MCF 10A (cell line): ENCODE measurements at regions not wholly inside any gene's neighbourhood (a gene's known extent, or its start where the extent isn't known, plus 50 kb on each side); places are given as distances from the start of the nearest gene placed in this dataset.

Experiments used
- BruUV-seq: library from RNA; stranded (reverse); fragments of 400-500 nt; replicated peaks from 2 replicates; lab custom pipeline; 2021; lab: Mats Ljungman, UMichigan
- CTCF ChIA-PET: fragments of 300-600 bp; sonication (Branson Sonifier 250); formaldehyde crosslinking; extraction: SDS; loops from one replicate; lab custom pipeline; 2021; ENCODE audit warnings: antibody characterized with exemption, inconsistent platforms; lab: Yijun Ruan, JAX
- POLR2A ChIA-PET: fragments of 300-600, 350-650 bp; sonication (Branson Sonifier 250); formaldehyde crosslinking; extraction: SDS; loops from one replicate; lab custom pipeline; 2020; ENCODE audit warnings: antibody characterized with exemption, inconsistent platforms; lab: Yijun Ruan, JAX
- DNase-seq: peaks from one replicate; pipeline ENCODE4 v3.0.0-alpha.2; 2018; ENCODE audit not compliant: unreplicated experiment
- H3K27ac Mint-ChIP-seq: one replicate; pipeline ENCODE4 v1.8.0; 2022; ENCODE audit warnings: mild to moderate bottlenecking, low read depth, mixed read lengths; ENCODE audit not compliant: unreplicated experiment
- H3K27me3 Mint-ChIP-seq: one replicate; pipeline ENCODE4 v1.8.0; 2022; ENCODE audit warnings: mixed read lengths; ENCODE audit not compliant: insufficient read depth, unreplicated experiment
- H3K36me3 Mint-ChIP-seq: one replicate; pipeline ENCODE4 v1.8.0; 2022; ENCODE audit warnings: mild to moderate bottlenecking, moderate library complexity, mixed read lengths; ENCODE audit not compliant: insufficient read depth, unreplicated experiment
- H3K4me1 Mint-ChIP-seq: one replicate; pipeline ENCODE4 v1.8.0; 2022; ENCODE audit warnings: mixed read lengths; ENCODE audit not compliant: insufficient read depth, unreplicated experiment
- H3K4me3 Mint-ChIP-seq: one replicate; pipeline ENCODE4 v1.8.0; 2022; ENCODE audit warnings: mild to moderate bottlenecking, moderate library complexity, mixed read lengths; ENCODE audit not compliant: unreplicated experiment
- H3K9me3 Mint-ChIP-seq: one replicate; pipeline ENCODE4 v1.8.0; 2022; ENCODE audit warnings: mixed read lengths; ENCODE audit not compliant: unreplicated experiment
- CTCF ChIP-seq: fragments of 200-600 bp; IDR thresholded peaks from one replicate; pipeline ENCODE4 v1.8.0; 2022; ENCODE audit warnings: antibody characterized with exemption, mild to moderate bottlenecking; ENCODE audit not compliant: unreplicated experiment
- intact Hi-C: fragments of 100-400 bp; cut with micrococcal nuclease; formaldehyde crosslinking; loops from 2 replicates; pipeline ENCODE4 v1.14.1; 2022

- Mint-ChIP-seq H3K9me3 (peaks cover 7% of the 10 kb centered on the region), H3K4me1 (no peaks in the 10 kb centered on the region), H3K27me3 (no peaks in the 10 kb centered on the region), H3K36me3 (peaks cover 5% of the 10 kb centered on the region), H3K27ac (no peak overlapping the region), H3K4me3 (no peak overlapping the region)
- TF ChIP-seq CTCF: no peak
- intact Hi-C loops: no loop called here
- peak; percentile 18 for DNase-seq
- CTCF ChIA-PET: interaction anchor here (0.5 kb wide), 1 partner anchor 682 kb away, joined by 3 read pairs; no protein-coding TSS in a partner anchor
- POLR2A ChIA-PET: no interaction called here
- BruUV-seq: no TSS peak
Observed at GRCh38 chr2:45269149-45269793, 260.0 kb upstream of the SIX2 start.

- Mint-ChIP-seq H3K4me3 (no peak overlapping the region), H3K36me3 (peaks cover 5% of the 10 kb centered on the region), H3K27me3 (no peaks in the 10 kb centered on the region), H3K9me3 (peaks cover 7% of the 10 kb centered on the region), H3K4me1 (no peaks in the 10 kb centered on the region), H3K27ac (no peak overlapping the region)
- intact Hi-C loops: no loop called here
- POLR2A ChIA-PET: no interaction called here
- no TSS peak for BruUV-seq
- TF ChIP-seq CTCF: no peak
- CTCF ChIA-PET: no interaction called here
- no peak for DNase-seq
Observed at GRCh38 chr2:45268631-45269030, 259.4 kb upstream of the SIX2 start.

- intact Hi-C loops: no loop called here
- DNase-seq: no peak
- H3K27me3 Mint-ChIP-seq: no peaks in the 10 kb centered on the region
- ChIA-PET CTCF (no interaction called here), POLR2A (no interaction called here)
- H3K4me3 Mint-ChIP-seq: no peak overlapping the region
- no peak for TF ChIP-seq CTCF
- H3K4me1 Mint-ChIP-seq: no peaks in the 10 kb centered on the region
- peaks cover 7% of the 10 kb centered on the region for H3K9me3 Mint-ChIP-seq
- H3K36me3 Mint-ChIP-seq: peaks cover 5% of the 10 kb centered on the region
- BruUV-seq: no TSS peak
- no peak overlapping the region for H3K27ac Mint-ChIP-seq
Observed at GRCh38 chr2:45267062-45267792, 258.0 kb upstream of the SIX2 start.

GRCh38 chr2:45265336-45265735 is 256.1 kb upstream of the SIX2 start:
- BruUV-seq: no TSS peak

More at GRCh38 chr2:45265336-45265735, 256.1 kb upstream of the SIX2 start:
- intact Hi-C loops: no loop called here
- no peaks in the 10 kb centered on the region for H3K4me1 Mint-ChIP-seq
- CTCF ChIA-PET: no interaction called here
- DNase-seq: no peak
- H3K27ac Mint-ChIP-seq: no peak overlapping the region
- H3K9me3 Mint-ChIP-seq: peaks cover 7% of the 10 kb centered on the region
- H3K27me3 Mint-ChIP-seq: no peaks in the 10 kb centered on the region
- POLR2A ChIA-PET: no interaction called here
- peaks cover 5% of the 10 kb centered on the region for H3K36me3 Mint-ChIP-seq
- no peak overlapping the region for H3K4me3 Mint-ChIP-seq
- no peak for TF ChIP-seq CTCF
